ENCODE measurements at regions not wholly inside any gene's neighbourhood (a gene's known extent, or its start where the extent isn't known, plus 50 kb on each side); places are given as distances from the start of the nearest gene placed in this dataset.
"Not testable (repeated sequence)": the region's sequence is repeated elsewhere in the genome, so short reads cannot be mapped to it uniquely, and the experiment has no call there.

- no peak for TF ChIP-seq CTCF (IDR thresholded peaks at IDR 0.05)
- Histone ChIP-seq H3K27ac (no peak overlapping the region), H3K4me1 (ENCODE audit: control insufficient read depth in 1 of 2, low read depth in 2 of 2) (no peaks in the 10 kb centered on the region), H3K27me3 (replicated peaks; ENCODE audit: insufficient read depth) (no peaks in the 10 kb centered on the region), H3K4me3 (no peak overlapping the region), H3K36me3 (no peaks in the 10 kb centered on the region), H3K9me3 (no peaks in the 10 kb centered on the region)
- ATAC-seq (ENCODE audit: insufficient number of reproducible peaks, low FRiP score, low read depth) (no peak), DNase-seq (ENCODE audit: low spot score) (no peak)
Measured at GRCh38 chr19:34577056-34577455, 95.5 kb downstream of the WTIP start.

GRCh38 chr19:34576292-34576691 lies 94.7 kb downstream of the WTIP start:
- TF ChIP-seq CTCF (IDR thresholded peaks at IDR 0.05): no peak
- Histone ChIP-seq H3K27me3 (replicated peaks; ENCODE audit: insufficient read depth) (no peaks in the 10 kb centered on the region), H3K9me3 (no peaks in the 10 kb centered on the region), H3K27ac (no peak overlapping the region), H3K4me3 (no peak overlapping the region), H3K4me1 (ENCODE audit: control insufficient read depth in 1 of 2, low read depth in 2 of 2) (no peaks in the 10 kb centered on the region), H3K36me3 (no peaks in the 10 kb centered on the region)
- DNase-seq (ENCODE audit: low spot score) (no peak), ATAC-seq (ENCODE audit: insufficient number of reproducible peaks, low FRiP score, low read depth) (no peak)

GRCh38 chr19:34575206-34575605 lies 93.6 kb downstream of the WTIP start:
- Histone ChIP-seq H3K4me1 (ENCODE audit: control insufficient read depth in 1 of 2, low read depth in 2 of 2) (no peaks in the 10 kb centered on the region), H3K27ac (no peak overlapping the region), H3K36me3 (no peaks in the 10 kb centered on the region), H3K9me3 (peaks cover 8% of the 10 kb centered on the region), H3K27me3 (replicated peaks; ENCODE audit: insufficient read depth) (no peaks in the 10 kb centered on the region), H3K4me3 (no peak overlapping the region)
- ATAC-seq (ENCODE audit: insufficient number of reproducible peaks, low FRiP score, low read depth) (no peak), DNase-seq (ENCODE audit: low spot score) (no peak)
- TF ChIP-seq CTCF (IDR thresholded peaks at IDR 0.05): no peak

- no peaks in the 10 kb centered on the region for H3K4me1 ChIP-seq (ENCODE audit: control insufficient read depth in 1 of 2, low read depth in 2 of 2)
- no peak overlapping the region for H3K4me3 ChIP-seq
- peaks cover 12% of the 10 kb centered on the region for H3K9me3 ChIP-seq
- ATAC-seq (ENCODE audit: insufficient number of reproducible peaks, low FRiP score, low read depth) (no peak), DNase-seq (ENCODE audit: low spot score) (no peak)
- no peaks in the 10 kb centered on the region for H3K36me3 ChIP-seq
- no peaks in the 10 kb centered on the region for H3K27me3 ChIP-seq (replicated peaks; ENCODE audit: insufficient read depth)
- TF ChIP-seq CTCF (IDR thresholded peaks at IDR 0.05): no peak
- H3K27ac ChIP-seq: no peak overlapping the region
Measured at GRCh38 chr19:34574704-34575103, 93.1 kb downstream of the WTIP start.

GRCh38 chr19:34573226-34573864 lies 91.8 kb downstream of the WTIP start:
- no peaks in the 10 kb centered on the region for H3K36me3 ChIP-seq
- no peak for DNase-seq (ENCODE audit: low spot score)
- H3K4me1 ChIP-seq (ENCODE audit: control insufficient read depth in 1 of 2, low read depth in 2 of 2): no peaks in the 10 kb centered on the region
- no peak overlapping the region for H3K27ac ChIP-seq
- no peak overlapping the region for H3K4me3 ChIP-seq
- ATAC-seq (ENCODE audit: insufficient number of reproducible peaks, low FRiP score, low read depth): no peak
- no peaks in the 10 kb centered on the region for H3K27me3 ChIP-seq (replicated peaks; ENCODE audit: insufficient read depth)
- TF ChIP-seq CTCF (IDR thresholded peaks at IDR 0.05): no peak
- H3K9me3 ChIP-seq: peaks cover 22% of the 10 kb centered on the region

- ATAC-seq (ENCODE audit: insufficient number of reproducible peaks, low FRiP score, low read depth); H3K4me3 ChIP-seq: not testable (repeated sequence)
Measured at GRCh38 chr19:34570140-34570539, 88.6 kb downstream of the WTIP start.

GRCh38 chr19:34562344-34562743 lies 80.8 kb downstream of the WTIP start:
- H3K9me3 ChIP-seq; H3K36me3 ChIP-seq; H3K27ac ChIP-seq; ATAC-seq (ENCODE audit: insufficient number of reproducible peaks, low FRiP score, low read depth); DNase-seq (ENCODE audit: low spot score); H3K4me3 ChIP-seq; H3K27me3 ChIP-seq (replicated peaks; ENCODE audit: insufficient read depth); H3K4me1 ChIP-seq (ENCODE audit: control insufficient read depth in 1 of 2, low read depth in 2 of 2): not testable (repeated sequence)

More at GRCh38 chr19:34570140-34570539, 88.6 kb downstream of the WTIP start:
- not testable (repeated sequence) for H3K36me3 ChIP-seq; H3K4me1 ChIP-seq (ENCODE audit: control insufficient read depth in 1 of 2, low read depth in 2 of 2); DNase-seq (ENCODE audit: low spot score); H3K27ac ChIP-seq; H3K27me3 ChIP-seq (replicated peaks; ENCODE audit: insufficient read depth)
- peaks cover 23% of the 10 kb centered on the region for H3K9me3 ChIP-seq

All from thoracic aorta (tissue), 2 donors.